HEK293T (cell line): ENCODE measurements at regions not wholly inside any gene's neighbourhood (a gene's known extent, or its start where the extent isn't known, plus 50 kb on each side); places are given as distances from the start of the nearest gene placed in this dataset.

Source experiments
- ARNT ChIP-seq: fragments of 450-650 bp; IDR thresholded peaks from 2 replicates; pipeline ENCODE4 v1.6.1; 2017; ENCODE audit warnings: mild to moderate bottlenecking
- BHLHE40 ChIP-seq: fragments of 450-650 bp; IDR thresholded peaks from 2 replicates; pipeline ENCODE4 v1.6.1; 2016; ENCODE audit warnings: mild to moderate bottlenecking, moderate library complexity, borderline replicate concordance
- CTBP1 ChIP-seq: fragments of 450-650 bp; IDR thresholded peaks from 2 replicates; pipeline ENCODE4 v1.6.1; 2016; ENCODE audit warnings: borderline replicate concordance
- FOXA1 ChIP-seq: fragments of 450-650 bp; IDR thresholded peaks from 2 replicates; pipeline ENCODE4 v1.6.1; 2016; ENCODE audit warnings: mild to moderate bottlenecking
- FOXK2 ChIP-seq: fragments of 450-650 bp; IDR thresholded peaks from 2 replicates; pipeline ENCODE4 v1.6.1; 2016; ENCODE audit warnings: mild to moderate bottlenecking
- FOXM1 ChIP-seq: fragments of 450-650 bp; IDR thresholded peaks from 2 replicates; pipeline ENCODE4 v1.6.1; 2017; ENCODE audit warnings: mild to moderate bottlenecking, borderline replicate concordance
- L3MBTL2 ChIP-seq: fragments of 450-650 bp; conservative IDR thresholded peaks from 2 replicates; pipeline ENCODE4 v1.6.1; 2016; ENCODE audit warnings: mild to moderate bottlenecking
- LEF1 ChIP-seq: fragments of 450-650 bp; IDR thresholded peaks from 2 replicates; pipeline ENCODE4 v1.6.1; 2017; ENCODE audit warnings: mild to moderate bottlenecking, borderline replicate concordance
- PKNOX1 ChIP-seq: fragments of 450-650 bp; IDR thresholded peaks from 2 replicates; pipeline ENCODE4 v1.6.1; 2016
- SP1 ChIP-seq: fragments of 450-650 bp; IDR thresholded peaks from 2 replicates; pipeline ENCODE4 v1.6.1; 2017
- TARDBP ChIP-seq: fragments of 450-650 bp; IDR thresholded peaks from 2 replicates; pipeline ENCODE4 v1.6.1; 2016

- no peak for TF ChIP-seq LEF1
- no peak for TF ChIP-seq FOXK2
- TF ChIP-seq FOXM1: no peak
- no peak for TF ChIP-seq L3MBTL2
- no peak for TF ChIP-seq ARNT
- no peak for TF ChIP-seq FOXA1
- TF ChIP-seq CTBP1: no peak
- TF ChIP-seq PKNOX1: no peak
- no peak for TF ChIP-seq BHLHE40
- no peak for TF ChIP-seq SP1
- no peak for TF ChIP-seq TARDBP
These were observed 348.3 kb upstream of the FIGN start for GRCh38 chr2:164084066-164084465.
